Kidney (tissue), 13 donors: ENCODE measurements at regions not wholly inside any gene's neighbourhood (a gene's known extent, or its start where the extent isn't known, plus 50 kb on each side); places are given as distances from the start of the nearest gene placed in this dataset.

ENCODE experiments used
- DNase-seq, 5 donors: peaks; one replicate each; pipeline ENCODE4 v3.0.0-alpha.2; 2013 to 2020
- FAIRE-seq: peaks from 2 replicates; lab custom pipeline; 2012; peaks lifted over from hg19 to GRCh38; lab: Jason Lieb, UNC
- H3K27ac ChIP-seq, 2 donors: one replicate each; pipeline ENCODE4 v1.7.0; 2013; ENCODE audit warnings: low read depth in 2 of 2, low read length in 2 of 2, inconsistent platforms in 1 of 2
- H3K27me3 ChIP-seq: one replicate; pipeline ENCODE4 v1.7.1; 2013; ENCODE audit warnings: low read length, inconsistent platforms; ENCODE audit not compliant: control insufficient read depth, insufficient read depth
- H3K36me3 ChIP-seq, 3 donors: one replicate each; pipeline versions ENCODE4 v1.7.0 to v1.7.1; 2013; ENCODE audit warnings: low read length in 3 of 3, control low read depth in 1 of 3, inconsistent platforms in 1 of 3; ENCODE audit not compliant: insufficient read depth in 3 of 3, control insufficient read depth in 2 of 3
- H3K4me1 ChIP-seq, 3 donors: one replicate each; pipeline versions ENCODE4 v1.7.0 to v1.7.1; 2013; ENCODE audit warnings: low read length in 3 of 3, inconsistent platforms in 1 of 3, low read depth in 1 of 3; ENCODE audit not compliant: control insufficient read depth in 2 of 3, insufficient read depth in 2 of 3
- H3K4me3 ChIP-seq, 3 donors: one replicate each; pipeline versions ENCODE4 v1.7.0 to v1.8.1; 2013; ENCODE audit warnings: low read length in 3 of 3, control low read depth in 1 of 3, inconsistent platforms in 1 of 3
- H3K9ac ChIP-seq, 3 donors: one replicate each; pipeline versions ENCODE4 v1.7.0 to v1.7.1; 2013; ENCODE audit warnings: low read length in 3 of 3, control low read depth in 1 of 3, inconsistent platforms in 1 of 3
- H3K9me3 ChIP-seq, 3 donors: one replicate each; pipeline versions ENCODE4 v1.7.0 to v1.7.1; 2013; ENCODE audit warnings: low read length in 3 of 3, control low read depth in 1 of 3, inconsistent platforms in 1 of 3; ENCODE audit not compliant: control insufficient read depth in 2 of 3, insufficient read depth in 1 of 3
- CTCF ChIP-seq: IDR thresholded peaks from 3 replicates; pipeline ENCODE4 v1.5.1; 2012; ENCODE audit warnings: mild to moderate bottlenecking, moderate library complexity, borderline replicate concordance; ENCODE audit not compliant: insufficient read depth; ENCODE audit errors: extremely low read depth
- intact Hi-C: fragments of 100-400 bp; cut with DNase I; formaldehyde crosslinking; loops from one replicate; pipeline ENCODE4 v1.11.1; 2022
- donor health status: control.
- donor health status: control.
- donor health status: control.
- donor health status: control.
- donor health status: control.
- donor health status: DM: yes; HTN: yes; CAD: no.
- donor health status: Normal renal cell carcinoma (clear cell type).

- intact Hi-C loops = no loop called here
- no peak for DNase-seq
Observed at GRCh38 chr5:75894482-75894881, 177.2 kb upstream of the POC5 start.

GRCh38 chr5:75891736-75892135 is 174.5 kb upstream of the POC5 start:
- Histone ChIP-seq H3K27ac (no peak overlapping the region), H3K36me3 (no peaks in the 10 kb centered on the region), H3K9ac (no peak overlapping the region), H3K4me1 (no peaks in the 10 kb centered on the region), H3K9me3 (no peaks in the 10 kb centered on the region), H3K4me3 (no peak overlapping the region), H3K27me3 (no peaks in the 10 kb centered on the region)
- no peak for FAIRE-seq
- TF ChIP-seq CTCF = no peak
- DNase-seq = no peak
- intact Hi-C loops = no loop called here

More at GRCh38 chr5:75894482-75894881, 177.2 kb upstream of the POC5 start:
- FAIRE-seq = no peak
- H3K36me3 ChIP-seq = no peaks in the 10 kb centered on the region
- H3K4me3 ChIP-seq = no peak overlapping the region
- no peak overlapping the region for H3K9ac ChIP-seq
- no peak overlapping the region for H3K27ac ChIP-seq
- H3K4me1 ChIP-seq = no peaks in the 10 kb centered on the region
- H3K9me3 ChIP-seq = no peaks in the 10 kb centered on the region
- no peaks in the 10 kb centered on the region for H3K27me3 ChIP-seq
- no peak for TF ChIP-seq CTCF

DNA sequence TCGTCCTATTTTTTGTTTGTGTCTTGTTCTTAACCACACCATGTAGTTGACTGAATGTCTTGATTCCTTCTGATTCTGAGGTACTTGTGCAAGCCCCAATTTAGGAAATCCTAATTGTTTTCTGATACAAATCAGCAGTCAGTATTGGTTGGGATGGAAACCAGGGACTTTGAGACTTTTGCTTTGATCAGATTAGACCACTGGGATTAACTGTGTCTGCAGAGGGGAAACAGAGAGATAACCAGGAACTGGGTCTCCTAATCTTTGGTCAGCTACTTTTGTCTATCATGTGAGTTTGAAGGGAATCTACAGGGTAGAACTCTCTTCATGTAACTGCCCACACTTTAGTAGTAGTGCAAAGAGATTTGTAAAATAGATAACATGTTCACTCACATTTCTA is 173.8 kb upstream of the POC5 start:
- no peak for DNase-seq
- Histone ChIP-seq H3K27me3 (no peaks in the 10 kb centered on the region), H3K9ac (no peak overlapping the region), H3K27ac (no peak overlapping the region), H3K4me1 (no peaks in the 10 kb centered on the region), H3K4me3 (no peak overlapping the region), H3K9me3 (no peaks in the 10 kb centered on the region), H3K36me3 (no peaks in the 10 kb centered on the region)
- no peak for TF ChIP-seq CTCF
- FAIRE-seq = no peak
- intact Hi-C loops = no loop called here

DNA sequence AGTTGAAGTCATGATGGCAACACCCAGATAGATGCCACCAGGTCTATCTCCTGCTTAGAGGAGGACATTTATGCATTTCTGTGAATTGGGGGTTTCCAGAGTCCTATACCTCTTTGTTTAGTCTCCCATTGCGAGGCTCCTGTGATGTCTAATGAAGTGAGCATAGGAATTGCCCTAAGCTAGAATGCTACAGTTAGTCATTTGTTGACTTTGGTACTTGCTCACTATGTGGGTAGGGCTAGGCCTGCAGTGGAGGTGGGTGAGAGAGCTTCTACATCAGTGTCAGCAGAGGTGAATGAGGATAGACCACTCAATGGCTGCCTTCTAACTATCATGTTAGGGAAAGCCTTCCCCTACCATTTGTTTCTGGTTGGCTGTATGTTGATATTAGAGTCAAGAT is 173.3 kb upstream of the POC5 start:
- TF ChIP-seq CTCF = no peak
- intact Hi-C loops = no loop called here
- H3K9me3 ChIP-seq = no peaks in the 10 kb centered on the region
- DNase-seq (no peak), FAIRE-seq (no peak)
- no peaks in the 10 kb centered on the region for H3K4me1 ChIP-seq
- no peak overlapping the region for H3K9ac ChIP-seq
- H3K36me3 ChIP-seq = no peaks in the 10 kb centered on the region
- H3K27me3 ChIP-seq = no peaks in the 10 kb centered on the region
- H3K4me3 ChIP-seq = no peak overlapping the region
- H3K27ac ChIP-seq = no peak overlapping the region
